SK-N-SH treated with all-trans-retinoic acid at 6 μM for 48 hours (cell line): ENCODE measurements at regions not wholly inside any gene's neighbourhood (a gene's known extent, or its start where the extent isn't known, plus 50 kb on each side); places are given as distances from the start of the nearest gene placed in this dataset.
"Not testable (repeated sequence)": the region's sequence is repeated elsewhere in the genome, so short reads cannot be mapped to it uniquely, and the experiment has no call there.

ENCODE experiments used
- ATAC-seq: fragments of 200-7000 bp; cut with Tn5 transposase; 3 replicates; pipeline ENCODE4 v1.9.1; 2020; ENCODE audit warnings: mild to moderate bottlenecking, moderate library complexity
- ARNTL ChIP-seq: fragments of 450-650 bp; formaldehyde crosslinking; IDR thresholded peaks from 2 replicates; pipeline ENCODE4 v1.5.0; 2020; ENCODE audit warnings: low read depth, mild to moderate bottlenecking, moderate library complexity, borderline replicate concordance
- BACH2 ChIP-seq: fragments of 250-450 bp; sonication (Bioruptor Pico); IDR thresholded peaks from 2 replicates; pipeline ENCODE4 v1.9.0; 2021; ENCODE audit warnings: mild to moderate bottlenecking, borderline replicate concordance
- CSDC2 ChIP-seq: fragments of 250-450 bp; sonication (Bioruptor Pico); IDR thresholded peaks from 2 replicates; pipeline ENCODE4 v1.5.0; 2020; ENCODE audit warnings: mild to moderate bottlenecking, moderate library complexity
- CSRNP3 ChIP-seq: fragments of 250-450 bp; sonication (Bioruptor Pico); IDR thresholded peaks from 2 replicates; pipeline ENCODE4 v1.5.1; 2021; ENCODE audit warnings: mild to moderate bottlenecking, moderate library complexity
- ESRRG ChIP-seq: fragments of 250-450 bp; sonication (Bioruptor Pico); IDR thresholded peaks from 2 replicates; pipeline ENCODE4 v1.6.1; 2021; ENCODE audit warnings: mild to moderate bottlenecking
- GLIS3 ChIP-seq: fragments of 250-450 bp; sonication (Bioruptor Pico); IDR thresholded peaks from 2 replicates; pipeline ENCODE4 v1.5.0; 2020; ENCODE audit warnings: mild to moderate bottlenecking, moderate library complexity
- ISL1 ChIP-seq: fragments of 250-450 bp; sonication (Bioruptor Pico); IDR thresholded peaks from 2 replicates; pipeline ENCODE4 v2.1.2; 2022; ENCODE audit warnings: mild to moderate bottlenecking, moderate library complexity
- OSR1 ChIP-seq: fragments of 250-450 bp; sonication (Bioruptor Pico); IDR thresholded peaks from 2 replicates; pipeline ENCODE4 v1.8.0; 2022; ENCODE audit warnings: moderate library complexity, mild to moderate bottlenecking, inconsistent platforms
- PATZ1 ChIP-seq: fragments of 250-450 bp; sonication (Bioruptor Pico); IDR thresholded peaks from 2 replicates; pipeline ENCODE4 v1.8.0; 2020; ENCODE audit warnings: mild to moderate bottlenecking, moderate library complexity, borderline replicate concordance
- POU6F1 ChIP-seq: fragments of 250-450 bp; sonication (Bioruptor Pico); IDR thresholded peaks from 2 replicates; pipeline ENCODE4 v1.8.0; 2021; ENCODE audit warnings: low read depth, mild to moderate bottlenecking, moderate library complexity, borderline replicate concordance
- PPARA ChIP-seq: fragments of 250-450 bp; sonication (Bioruptor Pico); IDR thresholded peaks from 2 replicates; pipeline ENCODE4 v1.5.0; 2020; ENCODE audit warnings: mild to moderate bottlenecking, borderline replicate concordance
- RARB ChIP-seq: fragments of 250-450 bp; sonication (Bioruptor Pico); IDR thresholded peaks from 2 replicates; pipeline ENCODE4 v1.8.0; 2021; ENCODE audit warnings: mild to moderate bottlenecking, moderate library complexity
- SNAI2 ChIP-seq: fragments of 250-450 bp; sonication (Bioruptor Pico); IDR thresholded peaks from 2 replicates; pipeline ENCODE4 v1.5.0; 2020; ENCODE audit warnings: mild to moderate bottlenecking, moderate library complexity
- TCF4 ChIP-seq: fragments of 250-450 bp; sonication (Bioruptor Pico); IDR thresholded peaks from 2 replicates; pipeline ENCODE4 v1.8.0; 2021; ENCODE audit warnings: mild to moderate bottlenecking, moderate library complexity, borderline replicate concordance
- TOX ChIP-seq: fragments of 250-450 bp; sonication (Bioruptor Pico); IDR thresholded peaks from 2 replicates; pipeline ENCODE4 v1.8.0; 2021; ENCODE audit warnings: mild to moderate bottlenecking, moderate library complexity, borderline replicate concordance
- TSHZ2 ChIP-seq: fragments of 250-450 bp; sonication (Bioruptor Pico); IDR thresholded peaks from 2 replicates; pipeline ENCODE4 v1.5.0; 2020; ENCODE audit warnings: mild to moderate bottlenecking, moderate library complexity
- ZC3H10 ChIP-seq: fragments of 250-450 bp; sonication (Bioruptor Pico); IDR thresholded peaks from 2 replicates; pipeline ENCODE4 v1.5.1; 2021; ENCODE audit warnings: mild to moderate bottlenecking, moderate library complexity
- ZFP3 ChIP-seq: fragments of 250-450 bp; sonication (Bioruptor Pico); IDR thresholded peaks from 2 replicates; pipeline ENCODE4 v1.5.0; 2020; ENCODE audit warnings: mild to moderate bottlenecking, moderate library complexity
- ZFP30 ChIP-seq: fragments of 450-650 bp; formaldehyde crosslinking; IDR thresholded peaks from 2 replicates; pipeline ENCODE4 v1.5.0; 2022; ENCODE audit warnings: mild to moderate bottlenecking, moderate library complexity
- ZNF565 ChIP-seq: fragments of 450-650 bp; formaldehyde crosslinking; conservative IDR thresholded peaks from 2 replicates; pipeline ENCODE4 v1.5.0; 2020; ENCODE audit warnings: low read depth, mild to moderate bottlenecking, moderate library complexity
- ZNF70 ChIP-seq: fragments of 450-650 bp; formaldehyde crosslinking; IDR thresholded peaks from 2 replicates; pipeline ENCODE4 v1.5.0; 2020; ENCODE audit warnings: mild to moderate bottlenecking, moderate library complexity
- ZNF8 ChIP-seq: fragments of 450-650 bp; formaldehyde crosslinking; IDR thresholded peaks from 2 replicates; pipeline ENCODE4 v1.5.0; 2020; ENCODE audit warnings: mild to moderate bottlenecking, moderate library complexity

DNA sequence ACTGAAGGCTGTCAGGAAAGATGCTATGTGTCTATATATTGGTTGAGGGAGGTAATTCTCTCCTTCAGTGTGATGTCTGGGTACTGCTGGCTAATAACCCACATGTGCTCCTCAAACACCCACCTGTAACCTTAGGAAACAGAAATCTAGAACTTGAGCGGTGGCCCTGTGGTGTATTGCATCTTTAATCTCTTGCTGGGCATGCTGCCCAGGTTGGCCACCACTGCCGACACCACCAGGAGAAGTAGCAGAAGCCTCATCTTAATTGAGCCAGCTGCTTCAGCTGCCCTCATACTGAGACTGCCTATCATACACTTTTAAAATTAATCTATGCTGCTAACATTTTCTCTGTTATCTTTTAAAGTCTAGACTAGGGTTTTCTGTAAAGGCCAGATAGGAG is 103.5 kb upstream of the C5orf63 start:
- no peak for TF ChIP-seq ZNF70 (CRISPR knock-in tag)
- no peak for TF ChIP-seq ZC3H10 (CRISPR knock-in tag)
- TF ChIP-seq POU6F1 (CRISPR knock-in tag) = no peak
- TF ChIP-seq PPARA (CRISPR knock-in tag) = no peak
- no peak for TF ChIP-seq TOX (CRISPR knock-in tag)
- no peak for TF ChIP-seq TCF4 (CRISPR knock-in tag)
- TF ChIP-seq CSRNP3 = no peak
- no peak for TF ChIP-seq GLIS3 (CRISPR knock-in tag)
- TF ChIP-seq ZNF565 (CRISPR knock-in tag) = no peak
- no peak for ATAC-seq

- ATAC-seq = not testable (repeated sequence)
Measured at GRCh38 chr5:127182631-127183030, 108.0 kb upstream of the MEGF10 start.

- TF ChIP-seq PPARA (CRISPR knock-in tag) (no peak), PATZ1 (no peak), POU6F1 (CRISPR knock-in tag) (no peak), RARB (CRISPR knock-in tag) (no peak), ZFP3 (CRISPR knock-in tag) (no peak), ZNF8 (CRISPR knock-in tag) (no peak), BACH2 (CRISPR knock-in tag) (no peak), TOX (CRISPR knock-in tag) (no peak), TCF4 (CRISPR knock-in tag) (no peak), ZFP30 (no peak), SNAI2 (CRISPR knock-in tag) (no peak), ESRRG (CRISPR knock-in tag) (no peak), OSR1 (no peak), ISL1 (CRISPR knock-in tag) (no peak), ZC3H10 (CRISPR knock-in tag) (no peak), TSHZ2 (CRISPR knock-in tag) (no peak), ARNTL (no peak), ZNF565 (CRISPR knock-in tag) (no peak), ZNF70 (CRISPR knock-in tag) (no peak), CSDC2 (CRISPR knock-in tag) (no peak)
- no peak for ATAC-seq
Measured at GRCh38 chr5:127183332-127183731, 107.3 kb upstream of the MEGF10 start.
